ENCODE measurements at regions not wholly inside any gene's neighbourhood (a gene's known extent, or its start where the extent isn't known, plus 50 kb on each side); places are given as distances from the start of the nearest gene placed in this dataset.

- no peak for DNase-seq (ENCODE audit: low spot score)
Measured at GRCh38 chr18:75660932-75661331, 233.4 kb upstream of the SMIM21 start.

GRCh38 chr18:75659535-75660023 is 232.1 kb upstream of the SMIM21 start:
- DNase-seq (ENCODE audit: low spot score): no peak

- DNase-seq (ENCODE audit: low spot score): no peak
Measured at GRCh38 chr18:75658330-75658729, 230.8 kb upstream of the SMIM21 start.

GRCh38 chr18:75656563-75657247 is 229.2 kb upstream of the SMIM21 start:
- no peak for DNase-seq (ENCODE audit: low spot score)

GRCh38 chr18:75656035-75656434 is 228.5 kb upstream of the SMIM21 start:
- DNase-seq (ENCODE audit: low spot score): no peak

GRCh38 chr18:75654851-75655751 is 227.6 kb upstream of the SMIM21 start:
- DNase-seq (ENCODE audit: low spot score): no peak

- DNase-seq (ENCODE audit: low spot score): no peak
Measured at GRCh38 chr18:75654386-75654785, 226.9 kb upstream of the SMIM21 start.

GRCh38 chr18:75652528-75652927 is 225.0 kb upstream of the SMIM21 start:
- no peak for DNase-seq (ENCODE audit: low spot score)

GRCh38 chr18:75644871-75645270 is 217.4 kb upstream of the SMIM21 start:
- no peak for DNase-seq (ENCODE audit: low spot score)

GRCh38 chr18:75643083-75643482 is 215.6 kb upstream of the SMIM21 start:
- no peak for DNase-seq (ENCODE audit: low spot score)

GRCh38 chr18:75639472-75639831 is 211.9 kb upstream of the SMIM21 start:
- DNase-seq (ENCODE audit: low spot score): no peak

- no peak for DNase-seq (ENCODE audit: low spot score)
Measured at GRCh38 chr18:75638776-75639471, 211.4 kb upstream of the SMIM21 start.

- DNase-seq (ENCODE audit: low spot score): no peak
Measured at GRCh38 chr18:75638223-75638775, 210.8 kb upstream of the SMIM21 start.

- DNase-seq (ENCODE audit: low spot score): no peak
Measured at GRCh38 chr18:75635096-75635495, 207.6 kb upstream of the SMIM21 start.

- DNase-seq (ENCODE audit: low spot score): no peak
Measured at GRCh38 chr18:75625966-75626365, 198.5 kb upstream of the SMIM21 start.

- DNase-seq (ENCODE audit: low spot score): no peak
Measured at GRCh38 chr18:75624869-75625268, 197.4 kb upstream of the SMIM21 start.

- DNase-seq (ENCODE audit: low spot score): no peak
Measured at GRCh38 chr18:75621818-75622217, 194.3 kb upstream of the SMIM21 start.

- no peak for DNase-seq (ENCODE audit: low spot score)
Measured at GRCh38 chr18:75618146-75618545, 190.6 kb upstream of the SMIM21 start.

- no peak for DNase-seq (ENCODE audit: low spot score)
Measured at GRCh38 chr18:75612456-75612855, 185.0 kb upstream of the SMIM21 start.

GRCh38 chr18:75607701-75608100 is 180.2 kb upstream of the SMIM21 start:
- no peak for DNase-seq (ENCODE audit: low spot score)

- DNase-seq (ENCODE audit: low spot score): no peak
Measured at GRCh38 chr18:75592527-75592926, 165.0 kb upstream of the SMIM21 start.

GRCh38 chr18:75588412-75588811 is 160.9 kb upstream of the SMIM21 start:
- DNase-seq (ENCODE audit: low spot score): no peak
